Prostate gland (tissue), 2 donors: ENCODE measurements at regions not wholly inside any gene's neighbourhood (a gene's known extent, or its start where the extent isn't known, plus 50 kb on each side); places are given as distances from the start of the nearest gene placed in this dataset.

Source experiments
- CTCF ChIP-seq, 4 experiments: fragments of 200-600 bp in 2 of 4; fragments of 450-650 bp in 2 of 4; sonication (generic) in 2 of 4; IDR thresholded peaks; 1 replicate in 3 of 4; 2 replicates in 1 of 4; pipeline ENCODE4 v1.5.1; 2016 to 2019; ENCODE audit warnings: antibody characterized with exemption in 4 of 4, mild to moderate bottlenecking in 2 of 4, moderate library complexity in 2 of 4
- POLR2A ChIP-seq: fragments of 450-650 bp; IDR thresholded peaks from one replicate; pipeline ENCODE4 v1.6.1; 2016; ENCODE audit warnings: antibody characterized with exemption, mild to moderate bottlenecking

GRCh38 chr4:71639380-71639779, 144.5 kb downstream of the GC start:
- TF ChIP-seq POLR2A (no peak), CTCF (IDR thresholded peaks at IDR 0.05) (no peak)
